ENCODE measurements at regions not wholly inside any gene's neighbourhood (a gene's known extent, or its start where the extent isn't known, plus 50 kb on each side); places are given as distances from the start of the nearest gene placed in this dataset.

DNA sequence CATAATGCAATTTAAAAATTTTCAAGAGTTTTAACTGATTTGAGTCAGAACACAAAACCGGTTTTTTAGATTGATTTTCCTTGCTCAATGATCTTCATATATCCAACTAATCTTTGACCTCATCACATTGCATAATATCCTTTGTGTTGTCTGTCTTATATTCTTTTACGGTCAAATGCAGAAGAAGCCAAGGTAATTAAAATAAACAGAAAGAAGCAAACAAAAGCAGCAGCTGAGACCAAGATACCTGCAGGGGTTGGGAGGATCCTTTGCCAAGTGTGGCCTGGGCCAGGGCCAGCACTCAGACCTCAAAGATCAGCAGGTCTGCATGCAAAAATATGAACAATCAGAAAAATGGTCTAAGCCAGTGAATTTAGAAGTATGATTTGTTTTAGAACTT lies 428.9 kb upstream of the NETO1 start:
- no peak overlapping the region for H2AFZ ChIP-seq
- no peak for DNase-seq (ENCODE audit: low spot score)
- H4K20me1 ChIP-seq (ENCODE audit: insufficient read depth, poor library complexity, severe bottlenecking): no peaks in the 10 kb centered on the region
- TF ChIP-seq, protein P1, sequence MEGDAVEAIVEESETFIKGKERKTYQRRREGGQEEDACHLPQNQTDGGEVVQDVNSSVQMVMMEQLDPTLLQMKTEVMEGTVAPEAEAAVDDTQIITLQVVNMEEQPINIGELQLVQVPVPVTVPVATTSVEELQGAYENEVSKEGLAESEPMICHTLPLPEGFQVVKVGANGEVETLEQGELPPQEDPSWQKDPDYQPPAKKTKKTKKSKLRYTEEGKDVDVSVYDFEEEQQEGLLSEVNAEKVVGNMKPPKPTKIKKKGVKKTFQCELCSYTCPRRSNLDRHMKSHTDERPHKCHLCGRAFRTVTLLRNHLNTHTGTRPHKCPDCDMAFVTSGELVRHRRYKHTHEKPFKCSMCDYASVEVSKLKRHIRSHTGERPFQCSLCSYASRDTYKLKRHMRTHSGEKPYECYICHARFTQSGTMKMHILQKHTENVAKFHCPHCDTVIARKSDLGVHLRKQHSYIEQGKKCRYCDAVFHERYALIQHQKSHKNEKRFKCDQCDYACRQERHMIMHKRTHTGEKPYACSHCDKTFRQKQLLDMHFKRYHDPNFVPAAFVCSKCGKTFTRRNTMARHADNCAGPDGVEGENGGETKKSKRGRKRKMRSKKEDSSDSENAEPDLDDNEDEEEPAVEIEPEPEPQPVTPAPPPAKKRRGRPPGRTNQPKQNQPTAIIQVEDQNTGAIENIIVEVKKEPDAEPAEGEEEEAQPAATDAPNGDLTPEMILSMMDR (IDR thresholded peaks at IDR 0.05; ENCODE audit: poor library complexity): no peak
- TF ChIP-seq EZH2 (IDR thresholded peaks at IDR 0.05; ENCODE audit: borderline replicate concordance) (no peak), EZH2phosphoT487 (IDR thresholded peaks at IDR 0.05; ENCODE audit: low read depth, severe bottlenecking, unreplicated experiment) (no peak)
- no peaks in the 10 kb centered on the region for H3K27me3 ChIP-seq
- no peaks in the 10 kb centered on the region for H3K36me3 ChIP-seq (replicated peaks; ENCODE audit: insufficient read depth, low read depth)
- H3K9me2 ChIP-seq (replicated peaks; ENCODE audit: insufficient read depth): no peaks in the 10 kb centered on the region
- H3K79me2 ChIP-seq: no peaks in the 10 kb centered on the region
- no peaks in the 10 kb centered on the region for H3K9me3 ChIP-seq (ENCODE audit: low read depth)
- H3K27ac ChIP-seq: no peak overlapping the region
- no peak overlapping the region for H3K4me3 ChIP-seq
- no peaks in the 10 kb centered on the region for H3K4me1 ChIP-seq (ENCODE audit: insufficient read depth)
- 73% methylated on average over 2 of the region's 2 CpGs for WGBS (ENCODE audit: low lambda C conversion rate, missing lambda C conversion rate)
- H3K4me2 ChIP-seq: no peak overlapping the region

DNA sequence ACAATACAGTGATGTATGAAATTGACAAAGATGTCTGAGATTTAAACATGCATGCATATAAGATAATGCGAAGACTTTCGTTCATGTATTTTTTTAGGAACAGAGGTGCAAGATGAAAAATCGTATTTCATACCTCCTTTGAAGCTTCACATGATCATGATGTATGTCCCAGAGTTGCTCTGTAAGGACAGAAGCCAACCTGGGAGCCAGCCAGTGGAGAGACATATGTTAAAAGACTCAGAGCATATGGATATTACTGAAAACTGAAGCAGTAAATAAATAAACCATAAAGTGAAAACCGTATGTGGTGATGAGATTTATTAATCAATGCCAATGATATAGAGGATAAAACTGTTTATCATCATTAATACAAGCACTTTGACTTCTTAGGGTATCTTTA lies 424.4 kb upstream of the NETO1 start:
- Histone ChIP-seq H3K4me2 (no peak overlapping the region), H3K27ac (no peak overlapping the region), H3K9me2 (replicated peaks; ENCODE audit: insufficient read depth) (no peaks in the 10 kb centered on the region), H3K79me2 (no peaks in the 10 kb centered on the region), H3K36me3 (replicated peaks; ENCODE audit: insufficient read depth, low read depth) (no peaks in the 10 kb centered on the region), H2AFZ (no peak overlapping the region), H3K9me3 (ENCODE audit: low read depth) (no peaks in the 10 kb centered on the region), H3K4me3 (no peak overlapping the region), H3K27me3 (no peaks in the 10 kb centered on the region), H4K20me1 (ENCODE audit: insufficient read depth, poor library complexity, severe bottlenecking) (no peaks in the 10 kb centered on the region), H3K4me1 (ENCODE audit: insufficient read depth) (no peaks in the 10 kb centered on the region)
- DNase-seq (ENCODE audit: low spot score): no peak
- 93% methylated on average over 4 of the region's 4 CpGs for WGBS (ENCODE audit: low lambda C conversion rate, missing lambda C conversion rate)
- TF ChIP-seq EZH2phosphoT487 (IDR thresholded peaks at IDR 0.05; ENCODE audit: low read depth, severe bottlenecking, unreplicated experiment): no peak
- no peak for TF ChIP-seq EZH2 (IDR thresholded peaks at IDR 0.05; ENCODE audit: borderline replicate concordance)
- TF ChIP-seq, protein P1 (IDR thresholded peaks at IDR 0.05; ENCODE audit: poor library complexity): no peak

DNA sequence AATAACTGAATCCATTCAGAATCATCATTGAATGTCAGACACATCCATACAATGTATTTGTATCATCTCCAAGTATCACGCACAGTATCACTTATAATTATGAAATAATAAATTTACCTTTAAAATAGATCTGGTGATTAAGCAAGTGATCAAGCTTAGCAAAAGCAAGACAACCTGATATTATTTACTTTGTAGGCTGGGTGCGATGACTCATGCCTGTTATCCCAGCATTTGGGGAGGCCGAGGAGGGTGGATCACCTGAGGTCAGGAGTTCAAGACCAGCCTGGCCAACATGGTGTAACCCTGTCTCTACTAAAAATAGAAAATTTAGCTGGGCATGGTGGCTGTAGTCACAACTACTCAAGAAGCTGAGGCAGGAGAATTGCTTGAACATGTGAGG lies 421.0 kb upstream of the NETO1 start:
- TF ChIP-seq EZH2phosphoT487 (IDR thresholded peaks at IDR 0.05; ENCODE audit: low read depth, severe bottlenecking, unreplicated experiment) (no peak), EZH2 (IDR thresholded peaks at IDR 0.05; ENCODE audit: borderline replicate concordance) (no peak)
- TF ChIP-seq, protein P1 (IDR thresholded peaks at IDR 0.05; ENCODE audit: poor library complexity): no peak
- Histone ChIP-seq H3K9me2 (replicated peaks; ENCODE audit: insufficient read depth) (no peaks in the 10 kb centered on the region), H3K27me3 (no peaks in the 10 kb centered on the region), H3K4me1 (ENCODE audit: insufficient read depth) (no peaks in the 10 kb centered on the region), H2AFZ (no peak overlapping the region), H4K20me1 (ENCODE audit: insufficient read depth, poor library complexity, severe bottlenecking) (no peaks in the 10 kb centered on the region), H3K4me2 (no peak overlapping the region), H3K36me3 (replicated peaks; ENCODE audit: insufficient read depth, low read depth) (no peaks in the 10 kb centered on the region), H3K9me3 (ENCODE audit: low read depth) (no peaks in the 10 kb centered on the region), H3K27ac (no peak overlapping the region), H3K4me3 (no peak overlapping the region), H3K79me2 (no peaks in the 10 kb centered on the region)
- 78% methylated on average over 3 of the region's 3 CpGs for WGBS (ENCODE audit: low lambda C conversion rate, missing lambda C conversion rate)
- no peak for DNase-seq (ENCODE audit: low spot score)

DNA sequence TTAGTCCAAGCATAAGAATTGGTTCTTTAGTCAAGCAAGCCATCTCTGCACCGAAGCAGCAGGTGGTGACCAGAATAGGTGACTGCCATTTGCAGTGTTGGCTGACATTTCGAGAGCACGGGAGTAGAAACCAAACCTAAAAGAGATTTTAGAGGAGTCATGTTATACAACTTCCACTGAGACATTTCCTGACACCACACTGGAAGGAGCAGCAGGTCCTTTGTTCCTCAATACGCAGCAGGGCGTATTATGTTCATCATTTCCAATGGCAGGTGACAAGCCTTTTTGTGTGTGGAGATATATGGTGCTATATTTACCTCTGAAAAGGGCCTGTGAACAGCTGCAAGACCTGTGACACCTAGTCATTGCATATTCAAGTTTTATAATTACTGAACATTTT lies 418.8 kb upstream of the NETO1 start:
- H3K27me3 ChIP-seq: no peaks in the 10 kb centered on the region
- no peak overlapping the region for H3K27ac ChIP-seq
- no peak overlapping the region for H3K4me3 ChIP-seq
- H2AFZ ChIP-seq: no peak overlapping the region
- TF ChIP-seq, protein P1 (IDR thresholded peaks at IDR 0.05; ENCODE audit: poor library complexity): no peak
- TF ChIP-seq EZH2 (IDR thresholded peaks at IDR 0.05; ENCODE audit: borderline replicate concordance) (no peak), EZH2phosphoT487 (IDR thresholded peaks at IDR 0.05; ENCODE audit: low read depth, severe bottlenecking, unreplicated experiment) (no peak)
- H3K4me1 ChIP-seq (ENCODE audit: insufficient read depth): no peaks in the 10 kb centered on the region
- no peaks in the 10 kb centered on the region for H3K9me2 ChIP-seq (replicated peaks; ENCODE audit: insufficient read depth)
- no peak overlapping the region for H3K4me2 ChIP-seq
- H3K36me3 ChIP-seq (replicated peaks; ENCODE audit: insufficient read depth, low read depth): no peaks in the 10 kb centered on the region
- H3K79me2 ChIP-seq: no peaks in the 10 kb centered on the region
- WGBS (ENCODE audit: low lambda C conversion rate, missing lambda C conversion rate): 91% methylated on average over 5 of the region's 5 CpGs
- DNase-seq (ENCODE audit: low spot score): no peak
- H4K20me1 ChIP-seq (ENCODE audit: insufficient read depth, poor library complexity, severe bottlenecking): no peaks in the 10 kb centered on the region
- H3K9me3 ChIP-seq (ENCODE audit: low read depth): no peaks in the 10 kb centered on the region

Data from hepatocyte (in vitro differentiated cells).